ENCODE measurements at regions not wholly inside any gene's neighbourhood (a gene's known extent, or its start where the extent isn't known, plus 50 kb on each side); places are given as distances from the start of the nearest gene placed in this dataset.

DNA sequence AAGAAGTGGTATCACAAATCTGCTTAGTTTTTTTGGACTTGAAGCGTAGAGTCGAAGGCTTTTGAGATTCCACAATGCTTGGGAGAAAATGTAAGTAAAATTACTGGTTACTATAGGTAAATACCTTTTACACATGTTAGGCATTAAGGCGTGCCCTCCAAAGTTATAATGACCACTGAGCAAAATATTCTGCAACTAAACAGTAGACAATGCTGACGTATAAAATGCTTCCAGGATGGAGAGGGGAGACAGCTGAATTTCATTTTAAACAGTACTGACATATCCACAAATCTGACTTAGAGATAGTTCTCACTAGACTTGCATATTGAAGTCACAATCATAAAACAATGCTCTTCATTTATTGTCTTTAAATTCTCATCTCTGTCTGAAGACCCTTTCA is 144.5 kb upstream of the DCN start:
- H3K4me3 ChIP-seq (ENCODE audit: low read length): no peak overlapping the region
- no peak for TF ChIP-seq ZNF274 (IDR thresholded peaks at IDR 0.05; ENCODE audit: low read depth, low read length)

DNA sequence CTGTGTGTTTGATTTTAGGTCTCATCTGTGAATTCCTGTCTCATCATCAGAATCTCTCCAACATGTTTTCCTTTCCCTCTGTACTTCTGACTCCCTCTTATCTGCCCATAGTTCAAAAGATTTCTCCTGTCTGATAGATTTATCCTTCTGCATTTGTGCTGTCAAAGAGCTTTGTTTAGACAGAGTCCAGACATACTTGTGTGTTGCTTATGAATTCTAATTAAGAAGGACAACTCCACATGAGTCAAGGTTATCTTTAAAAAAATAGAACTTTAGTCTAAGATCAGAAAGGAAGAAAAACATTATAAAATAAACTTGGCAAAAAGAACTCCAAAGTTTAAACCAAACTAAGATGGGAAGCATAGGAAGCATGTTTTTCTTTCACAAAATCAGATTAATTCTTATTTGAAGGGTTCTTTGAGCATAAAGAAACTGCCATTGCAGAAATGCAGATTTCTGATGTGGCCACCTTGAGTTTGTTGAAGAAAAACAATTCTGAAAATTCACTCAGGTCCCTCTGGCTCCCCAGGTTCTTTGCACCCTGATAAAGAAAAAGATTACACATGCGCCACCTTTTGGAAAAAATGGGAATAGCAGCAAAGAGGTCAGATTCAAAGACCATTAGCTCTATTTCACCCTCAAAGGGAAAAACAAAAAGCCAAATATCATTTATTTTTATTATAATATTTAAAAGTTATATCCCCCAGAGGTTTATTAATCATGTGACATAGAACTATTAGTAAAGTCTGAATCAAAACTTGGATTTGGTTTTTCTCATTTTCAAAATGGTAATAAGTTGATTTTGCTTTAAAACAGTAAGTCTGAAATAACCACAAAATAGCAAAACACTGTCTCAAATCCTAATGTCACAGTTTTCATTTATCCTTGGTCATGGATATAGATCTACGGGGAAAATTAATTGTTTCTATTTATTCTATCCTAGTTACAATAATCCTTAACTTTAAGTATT is 143.7 kb upstream of the DCN start:
- TF ChIP-seq ZNF274 (IDR thresholded peaks at IDR 0.05; ENCODE audit: low read depth, low read length): no peak
- no peak overlapping the region for H3K4me3 ChIP-seq (ENCODE audit: low read length)

DNA sequence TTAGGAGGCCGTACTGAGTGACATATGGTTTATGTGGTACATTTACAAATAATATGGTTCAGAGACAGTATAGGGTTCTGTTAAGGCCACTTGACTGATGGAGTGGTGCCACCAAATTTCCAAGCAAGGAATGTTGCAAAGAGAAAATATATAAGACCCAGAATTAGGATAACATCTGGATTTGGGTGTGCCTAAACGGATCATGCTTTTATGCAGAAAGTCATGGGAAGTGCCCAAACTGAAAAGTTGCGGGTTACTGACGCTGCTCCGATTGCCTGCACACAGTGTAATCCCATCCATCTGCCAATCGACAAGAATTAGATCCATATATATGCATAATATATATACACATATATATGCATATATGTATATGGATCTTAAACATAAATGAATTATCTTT is 138.4 kb upstream of the DCN start:
- no peak for TF ChIP-seq ZNF274 (IDR thresholded peaks at IDR 0.05; ENCODE audit: low read depth, low read length)
- no peak overlapping the region for H3K4me3 ChIP-seq (ENCODE audit: low read length)

DNA sequence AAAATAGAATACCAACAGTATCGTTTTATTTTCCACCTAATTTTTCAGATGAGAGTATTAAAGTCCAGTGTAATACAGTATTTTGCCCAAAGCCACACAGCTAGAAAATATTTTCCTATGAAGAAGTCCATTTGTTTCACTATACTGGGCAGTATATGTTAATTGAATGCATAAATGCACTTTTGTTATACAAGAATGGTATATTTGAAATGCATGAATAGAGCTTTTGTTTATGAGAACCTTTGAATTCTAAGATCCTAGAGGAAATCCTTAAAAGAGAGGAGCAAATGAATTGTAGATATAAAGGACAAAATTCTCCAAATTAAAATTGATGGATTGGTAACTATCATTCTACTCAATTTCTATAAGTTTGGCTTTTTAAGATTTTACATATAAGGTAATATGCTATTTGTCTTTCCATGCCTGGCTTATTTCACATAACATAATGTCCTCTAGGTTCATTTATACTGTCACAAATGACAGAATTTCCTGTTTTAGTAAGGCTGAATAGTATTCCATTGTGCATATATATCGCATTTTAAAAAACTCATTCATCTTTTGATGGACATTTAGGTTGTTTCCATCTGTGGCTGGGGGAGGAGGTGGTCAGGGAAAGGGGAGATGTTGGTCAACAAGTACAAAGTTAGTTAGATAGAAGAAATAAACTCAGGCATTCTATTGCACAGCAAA is 136.6 kb upstream of the DCN start:
- no peak overlapping the region for H3K4me3 ChIP-seq (ENCODE audit: low read length)
- no peak for TF ChIP-seq ZNF274 (IDR thresholded peaks at IDR 0.05; ENCODE audit: low read depth, low read length)

DNA sequence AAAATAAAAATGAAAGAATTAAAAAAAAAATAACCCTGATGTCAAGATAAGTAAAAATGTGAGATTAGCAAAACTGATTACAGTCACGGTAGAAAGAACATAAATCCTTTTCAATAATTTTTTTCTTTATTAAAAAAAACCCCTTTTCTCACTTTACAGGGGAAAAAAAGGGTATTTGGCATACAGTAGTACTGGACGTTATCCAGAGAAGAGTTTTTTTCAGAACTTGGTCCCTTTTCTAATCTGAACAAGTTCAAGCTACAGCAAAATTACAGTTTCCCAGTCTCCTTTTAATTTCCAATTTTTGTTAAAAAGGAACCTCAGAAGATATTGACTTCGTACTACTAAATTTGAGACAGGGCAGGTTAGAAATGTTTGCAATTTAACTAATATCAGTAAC is 134.7 kb upstream of the DCN start:
- no peak for TF ChIP-seq ZNF274 (IDR thresholded peaks at IDR 0.05; ENCODE audit: low read depth, low read length)
- H3K4me3 ChIP-seq (ENCODE audit: low read length): no peak overlapping the region

DNA sequence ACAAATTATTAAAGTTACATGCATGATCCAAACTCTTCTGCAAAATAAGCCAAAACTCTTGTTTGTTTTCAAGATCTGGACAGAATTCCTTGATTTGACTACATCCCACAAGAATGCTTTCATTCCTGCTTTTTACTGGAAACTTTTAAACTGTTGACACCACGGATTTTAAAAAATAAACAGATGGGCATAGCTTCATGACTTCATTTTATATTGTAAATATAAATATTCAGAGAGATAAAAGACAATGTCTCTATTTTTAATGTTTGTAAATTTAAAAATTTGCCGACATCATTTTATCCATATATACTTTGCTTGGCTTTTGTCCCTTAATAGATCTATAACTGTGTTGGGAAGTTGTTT is 134.3 kb upstream of the DCN start:
- H3K4me3 ChIP-seq (ENCODE audit: low read length): no peak overlapping the region
- no peak for TF ChIP-seq ZNF274 (IDR thresholded peaks at IDR 0.05; ENCODE audit: low read depth, low read length)

DNA sequence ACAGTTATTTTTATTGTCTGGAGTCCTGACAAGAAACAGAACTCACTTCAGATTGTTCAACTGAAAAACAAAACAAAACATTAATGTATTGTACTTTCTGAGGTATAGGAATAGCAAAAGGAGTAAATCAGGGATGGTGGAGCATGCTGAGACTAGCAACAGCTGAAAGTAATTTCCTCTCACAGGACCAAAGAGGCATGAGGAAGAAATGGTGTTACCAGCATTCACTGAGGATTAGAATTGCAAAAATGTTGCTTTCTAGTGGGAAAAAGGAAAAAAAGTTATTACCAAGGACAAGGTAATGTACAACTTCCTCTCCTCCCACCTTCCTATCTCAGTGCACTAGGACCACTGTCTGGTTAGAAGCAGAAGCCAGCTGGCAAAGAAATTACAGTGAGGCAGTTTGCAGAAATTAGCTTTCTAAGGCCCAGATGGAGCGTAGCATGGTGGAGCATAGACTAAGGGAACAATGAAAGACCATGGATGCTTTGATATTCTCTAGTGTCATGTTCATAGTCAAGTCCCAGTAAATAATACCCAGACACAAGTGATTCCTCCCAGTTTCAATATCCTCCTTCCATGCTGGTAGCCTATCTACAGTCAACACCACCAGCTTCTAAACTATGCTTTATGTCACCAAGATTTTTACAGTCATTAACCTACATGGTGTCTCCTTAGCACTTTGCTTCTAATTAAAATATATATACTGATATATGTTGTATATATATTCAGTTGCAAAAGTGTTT is 133.7 kb upstream of the DCN start:
- TF ChIP-seq ZNF274 (IDR thresholded peaks at IDR 0.05; ENCODE audit: low read depth, low read length): no peak
- no peak overlapping the region for H3K4me3 ChIP-seq (ENCODE audit: low read length)

DNA sequence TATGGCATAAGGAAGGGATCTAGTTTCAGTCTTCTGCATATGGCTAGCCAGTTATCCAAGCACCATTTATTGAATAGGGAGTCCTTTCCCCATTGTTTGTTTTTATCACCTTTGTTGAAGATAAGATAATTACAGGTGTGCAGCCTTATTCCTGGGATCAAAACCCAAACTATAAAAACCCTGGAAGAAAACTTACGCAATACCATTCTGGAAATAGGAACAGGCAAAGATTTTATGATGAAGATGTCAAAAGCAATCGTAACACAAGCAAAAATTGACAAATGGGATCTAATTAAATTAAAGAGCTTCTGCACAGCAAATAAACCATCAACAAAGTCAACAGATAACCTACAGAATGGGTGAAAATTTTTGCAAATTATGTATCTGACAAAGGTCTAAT is 128.5 kb upstream of the DCN start:
- TF ChIP-seq ZNF274 (IDR thresholded peaks at IDR 0.05; ENCODE audit: low read depth, low read length): no peak
- H3K4me3 ChIP-seq (ENCODE audit: low read length): no peak overlapping the region

DNA sequence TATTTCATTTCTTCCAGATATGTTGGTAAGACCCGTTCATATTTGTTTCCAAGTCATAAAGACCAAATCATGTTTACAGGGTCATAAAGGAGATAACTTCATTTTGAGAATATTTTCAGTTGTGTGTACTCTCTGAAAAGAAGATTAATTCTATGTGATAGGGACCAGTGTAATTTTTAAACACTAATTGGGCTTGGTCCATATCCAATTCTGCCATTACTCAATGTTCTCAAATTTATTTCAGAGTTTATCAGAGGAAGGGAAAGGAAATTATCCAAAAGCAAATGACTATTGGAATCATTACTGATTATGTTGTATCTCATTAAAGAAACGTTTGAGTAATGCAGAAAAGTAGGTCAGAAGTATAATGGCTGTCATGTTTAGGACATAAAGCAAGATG is 126.8 kb upstream of the DCN start:
- TF ChIP-seq ZNF274 (IDR thresholded peaks at IDR 0.05; ENCODE audit: low read depth, low read length): no peak
- H3K4me3 ChIP-seq (ENCODE audit: low read length): no peak overlapping the region

DNA sequence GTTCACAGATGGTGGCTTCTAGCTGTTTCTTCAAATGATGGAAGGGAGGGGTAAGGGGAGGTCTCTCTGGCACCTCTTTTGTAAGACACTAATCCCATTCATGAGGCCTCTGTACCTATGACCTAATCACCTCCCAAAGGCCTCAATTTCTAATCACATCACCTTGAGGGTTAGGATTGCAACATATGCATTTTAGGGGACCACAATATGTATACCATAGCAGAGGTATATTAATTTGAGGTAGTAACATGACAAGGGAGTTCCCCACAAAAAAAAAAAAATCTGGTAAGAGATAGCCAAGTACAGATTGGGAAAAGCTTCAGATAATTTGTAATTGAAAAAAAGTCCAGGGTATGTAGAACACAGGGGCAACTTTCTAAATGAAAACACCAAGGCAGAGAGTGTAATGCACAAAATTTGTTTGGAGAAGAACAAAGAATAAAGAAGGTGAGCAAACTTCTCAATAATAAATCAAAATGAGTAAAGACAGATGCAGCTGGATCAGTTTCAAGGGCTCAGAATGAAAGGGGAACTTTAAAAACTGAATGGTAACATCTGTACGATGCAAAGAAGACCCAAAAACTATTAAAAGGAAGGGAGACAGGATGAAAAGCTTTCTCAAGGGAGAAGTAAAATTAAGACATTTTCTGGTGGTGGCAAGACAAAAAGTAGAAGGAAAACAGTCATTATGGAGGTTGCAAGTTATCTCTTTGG is 125.5 kb upstream of the DCN start:
- no peak for TF ChIP-seq ZNF274 (IDR thresholded peaks at IDR 0.05; ENCODE audit: low read depth, low read length)
- no peak overlapping the region for H3K4me3 ChIP-seq (ENCODE audit: low read length)

DNA sequence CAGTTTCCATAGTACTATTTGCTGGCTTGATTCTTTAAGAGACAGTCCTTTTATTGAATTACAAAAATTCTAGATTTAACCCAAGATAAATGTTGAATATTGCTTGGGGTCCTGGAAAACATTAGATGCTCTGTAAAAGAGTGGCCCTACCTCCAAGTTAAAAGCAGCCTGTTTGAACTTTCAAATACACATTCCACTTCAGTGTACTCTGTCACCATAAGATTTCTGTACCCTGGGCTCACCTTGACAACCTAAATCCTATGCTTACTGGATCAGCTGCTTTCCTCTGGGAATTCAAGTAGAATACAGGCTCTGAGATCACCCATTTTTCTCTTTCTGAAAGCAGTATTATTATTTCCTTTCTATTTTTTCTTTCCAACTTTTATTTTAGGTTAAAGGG is 107.7 kb upstream of the DCN start:
- H3K4me3 ChIP-seq (ENCODE audit: low read length): no peak overlapping the region
- TF ChIP-seq ZNF274 (IDR thresholded peaks at IDR 0.05; ENCODE audit: low read depth, low read length): no peak

DNA sequence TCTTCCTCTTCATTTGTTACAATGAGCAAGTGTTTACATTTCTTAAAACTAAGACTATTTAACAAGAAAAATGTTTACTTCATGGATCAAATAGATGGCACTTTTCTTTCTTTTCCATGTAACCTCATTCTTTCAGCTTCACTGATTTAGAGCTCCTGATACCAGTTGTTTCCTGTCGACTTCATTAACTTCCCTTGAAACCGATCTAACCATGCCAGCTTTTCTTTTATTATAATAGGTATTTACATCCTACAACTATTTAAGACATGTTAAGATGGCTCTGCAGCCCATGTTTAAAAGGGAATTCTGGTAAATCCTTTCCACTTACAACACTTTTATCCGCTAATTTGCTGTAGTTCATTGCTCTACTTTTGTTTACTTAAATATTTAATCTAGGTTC is 107.3 kb upstream of the DCN start:
- no peak for TF ChIP-seq ZNF274 (IDR thresholded peaks at IDR 0.05; ENCODE audit: low read depth, low read length)
- no peak overlapping the region for H3K4me3 ChIP-seq (ENCODE audit: low read length)

DNA sequence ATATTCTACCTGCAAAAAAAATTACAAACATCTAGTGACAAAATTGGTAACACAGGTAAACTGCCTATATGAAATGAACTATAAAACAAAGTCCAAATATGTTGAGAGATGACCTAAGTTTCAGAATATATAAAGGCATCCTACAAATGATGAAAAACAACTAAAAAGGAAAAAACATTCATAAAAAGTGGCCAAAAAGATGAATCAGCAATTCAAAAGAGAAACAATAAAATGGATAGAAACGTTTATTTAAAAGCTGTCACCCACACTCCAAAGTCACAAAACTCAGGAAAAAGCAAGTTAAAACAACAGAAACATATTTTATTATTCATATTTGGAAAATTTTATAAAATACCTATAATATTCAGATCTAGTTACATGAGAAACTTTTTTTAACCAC is 106.5 kb upstream of the DCN start:
- no peak for TF ChIP-seq ZNF274 (IDR thresholded peaks at IDR 0.05; ENCODE audit: low read depth, low read length)
- no peak overlapping the region for H3K4me3 ChIP-seq (ENCODE audit: low read length)

DNA sequence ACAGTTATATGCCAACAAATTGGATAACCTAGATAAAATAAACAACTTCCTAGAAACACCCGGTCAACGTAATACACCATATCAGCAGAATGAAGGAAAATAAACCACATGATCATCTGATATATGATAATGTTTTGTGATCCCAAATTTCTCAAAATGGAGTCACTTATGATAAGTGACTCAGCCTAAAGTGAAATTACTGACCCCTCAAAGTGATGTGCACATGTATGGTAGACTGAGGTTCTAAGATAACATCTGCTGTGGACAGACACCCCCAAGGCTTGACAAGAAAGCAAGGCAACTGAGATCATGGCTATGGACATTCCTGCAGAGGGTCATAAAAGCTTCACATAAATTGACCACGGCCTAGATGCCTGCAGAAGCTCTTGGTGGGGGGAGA is 105.1 kb upstream of the DCN start:
- H3K4me3 ChIP-seq (ENCODE audit: low read length): no peak overlapping the region
- no peak for TF ChIP-seq ZNF274 (IDR thresholded peaks at IDR 0.05; ENCODE audit: low read depth, low read length)
